ENCODE measurements at regions not wholly inside any gene's neighbourhood (a gene's known extent, or its start where the extent isn't known, plus 50 kb on each side); places are given as distances from the start of the nearest gene placed in this dataset.

GRCh38 chr9:7239708-7240107 is 481.9 kb downstream of the KDM4C start:
- no peak for DNase-seq (ENCODE audit: low spot score)

- no peak for DNase-seq (ENCODE audit: low spot score)
Observed at GRCh38 chr9:7238247-7238637, 480.5 kb downstream of the KDM4C start.

- DNase-seq (ENCODE audit: low spot score), result peak; percentile 15
Observed at GRCh38 chr9:7237473-7238246, 479.9 kb downstream of the KDM4C start.

- DNase-seq (ENCODE audit: low spot score), result no peak
Observed at GRCh38 chr9:7236186-7236585, 478.4 kb downstream of the KDM4C start.

- DNase-seq (ENCODE audit: low spot score), result peak; percentile 35
Observed at GRCh38 chr9:7234144-7234543, 476.4 kb downstream of the KDM4C start.

GRCh38 chr9:7229571-7229970 is 471.8 kb downstream of the KDM4C start:
- no peak for DNase-seq (ENCODE audit: low spot score)

GRCh38 chr9:7228726-7229125 is 471.0 kb downstream of the KDM4C start:
- DNase-seq (ENCODE audit: low spot score), result no peak

GRCh38 chr9:7227951-7228350 is 470.2 kb downstream of the KDM4C start:
- no peak for DNase-seq (ENCODE audit: low spot score)

GRCh38 chr9:7226007-7226640 is 468.4 kb downstream of the KDM4C start:
- no peak for DNase-seq (ENCODE audit: low spot score)
